ENCODE measurements at regions not wholly inside any gene's neighbourhood (a gene's known extent, or its start where the extent isn't known, plus 50 kb on each side); places are given as distances from the start of the nearest gene placed in this dataset.

DNA sequence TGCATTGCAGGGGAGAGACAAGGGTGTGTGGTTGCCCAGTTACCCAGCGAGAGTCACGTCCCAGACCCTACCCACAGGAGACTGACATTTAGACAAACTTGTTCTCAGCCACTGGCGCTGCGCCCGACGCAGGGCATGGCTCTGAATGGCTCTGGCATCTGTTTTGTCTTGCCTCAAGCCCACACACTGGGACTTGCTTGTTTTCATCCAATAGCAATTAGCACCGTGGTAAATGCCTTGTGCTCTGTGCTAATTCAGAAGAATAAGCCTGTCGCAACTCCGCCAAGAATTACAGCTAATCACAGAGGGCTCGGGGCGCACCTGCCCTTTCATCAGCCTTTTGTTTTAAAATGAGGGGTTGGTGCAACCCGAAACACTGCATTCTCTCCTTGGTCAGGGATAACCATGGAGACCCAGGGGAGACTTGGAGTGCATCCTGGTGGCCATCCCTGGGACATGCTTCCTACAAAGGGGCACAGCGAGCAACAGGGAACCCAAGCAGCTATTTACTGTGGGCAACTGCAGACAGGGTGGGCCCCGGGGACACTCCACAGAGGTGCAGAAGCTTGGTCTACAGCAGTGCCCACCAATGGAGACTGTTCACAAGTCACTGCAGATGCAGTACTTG is 220.6 kb upstream of the ZFHX3 start:
- TF ChIP-seq KLF9 (CRISPR knock-in tag; IDR thresholded peaks at IDR 0.05; ENCODE audit: low read depth) (no peak), CEBPB (IDR thresholded peaks at IDR 0.05; ENCODE audit: borderline replicate concordance, low read depth, low read length) (no peak), ZNF747 (CRISPR knock-in tag; IDR thresholded peaks at IDR 0.05; ENCODE audit: borderline replicate concordance) (no peak), CREM (IDR thresholded peaks at IDR 0.05) (no peak), CREM (CRISPR knock-in tag; IDR thresholded peaks at IDR 0.05) (no peak), REST (IDR thresholded peaks at IDR 0.05; ENCODE audit: borderline replicate concordance in 1 of 2, low read depth in 1 of 2, low read length in 2 of 2) (no peak)
- TF ChIP-seq, protein P1, sequence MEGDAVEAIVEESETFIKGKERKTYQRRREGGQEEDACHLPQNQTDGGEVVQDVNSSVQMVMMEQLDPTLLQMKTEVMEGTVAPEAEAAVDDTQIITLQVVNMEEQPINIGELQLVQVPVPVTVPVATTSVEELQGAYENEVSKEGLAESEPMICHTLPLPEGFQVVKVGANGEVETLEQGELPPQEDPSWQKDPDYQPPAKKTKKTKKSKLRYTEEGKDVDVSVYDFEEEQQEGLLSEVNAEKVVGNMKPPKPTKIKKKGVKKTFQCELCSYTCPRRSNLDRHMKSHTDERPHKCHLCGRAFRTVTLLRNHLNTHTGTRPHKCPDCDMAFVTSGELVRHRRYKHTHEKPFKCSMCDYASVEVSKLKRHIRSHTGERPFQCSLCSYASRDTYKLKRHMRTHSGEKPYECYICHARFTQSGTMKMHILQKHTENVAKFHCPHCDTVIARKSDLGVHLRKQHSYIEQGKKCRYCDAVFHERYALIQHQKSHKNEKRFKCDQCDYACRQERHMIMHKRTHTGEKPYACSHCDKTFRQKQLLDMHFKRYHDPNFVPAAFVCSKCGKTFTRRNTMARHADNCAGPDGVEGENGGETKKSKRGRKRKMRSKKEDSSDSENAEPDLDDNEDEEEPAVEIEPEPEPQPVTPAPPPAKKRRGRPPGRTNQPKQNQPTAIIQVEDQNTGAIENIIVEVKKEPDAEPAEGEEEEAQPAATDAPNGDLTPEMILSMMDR (CRISPR knock-in tag; IDR thresholded peaks at IDR 0.05): peak; percentile 46

All from HepG2 (cell line).